ENCODE measurements at regions not wholly inside any gene's neighbourhood (a gene's known extent, or its start where the extent isn't known, plus 50 kb on each side); places are given as distances from the start of the nearest gene placed in this dataset.
A peak's percentile ranks its signal among the peaks of the same experiment; 100 is the strongest.

GRCh38 chr10:113384181-113384580 lies 168.7 kb upstream of the HABP2 start:
- peaks cover 37 to 56% (median 42%) of the 10 kb centered on the region in 4 experiments for H3K4me1 ChIP-seq (ENCODE audit: control extremely low read depth in 1 of 4, control insufficient read depth in 4 of 4, insufficient read depth in 4 of 4, low read length in 3 of 4)
- no peaks in the 10 kb centered on the region for H3K9me3 ChIP-seq (ENCODE audit: control extremely low read depth in 1 of 5, control insufficient read depth in 4 of 5, insufficient read depth in 2 of 5, low read depth in 1 of 5, low read length in 4 of 5)
- WGBS (ENCODE audit: insufficient coverage): 100% methylated on average over 1 of the region's 4 CpGs
- H3K36me3 ChIP-seq (ENCODE audit: control insufficient read depth in 4 of 4, insufficient read depth in 4 of 4, low read length in 3 of 4): no peaks in the 10 kb centered on the region
- H3K27me3 ChIP-seq (replicated peaks in 2 of 5; ENCODE audit: control insufficient read depth in 4 of 5, insufficient read depth in 5 of 5, low read length in 4 of 5): no peaks in the 10 kb centered on the region
- POLR2A ChIA-PET: interaction anchor here (1.3 kb wide), 1 partner anchor 168 kb away, joined by 12 read pairs; no protein-coding TSS in a partner anchor
- CTCF ChIA-PET: interaction anchor here (0.7 to 4.7 kb wide), 18 partner anchors 10 to 948 kb away, joined by 3 to 88 read pairs (median 4); no protein-coding TSS in a partner anchor
- DNase-seq: peak in 1 of 3 donors; percentile 28
- peak overlapping the region in 1 of 7 experiments; percentile 8 for H3K4me3 ChIP-seq (ENCODE audit: control insufficient read depth in 1 of 7, extremely low read depth in 1 of 7, insufficient read depth in 4 of 7, low read depth in 2 of 7, low read length in 6 of 7)
- no peak overlapping the region for H3K27ac ChIP-seq (ENCODE audit: insufficient read depth in 1 of 2, low read depth in 1 of 2, low read length in 2 of 2, poor library complexity in 1 of 2, severe bottlenecking in 2 of 2)

DNA sequence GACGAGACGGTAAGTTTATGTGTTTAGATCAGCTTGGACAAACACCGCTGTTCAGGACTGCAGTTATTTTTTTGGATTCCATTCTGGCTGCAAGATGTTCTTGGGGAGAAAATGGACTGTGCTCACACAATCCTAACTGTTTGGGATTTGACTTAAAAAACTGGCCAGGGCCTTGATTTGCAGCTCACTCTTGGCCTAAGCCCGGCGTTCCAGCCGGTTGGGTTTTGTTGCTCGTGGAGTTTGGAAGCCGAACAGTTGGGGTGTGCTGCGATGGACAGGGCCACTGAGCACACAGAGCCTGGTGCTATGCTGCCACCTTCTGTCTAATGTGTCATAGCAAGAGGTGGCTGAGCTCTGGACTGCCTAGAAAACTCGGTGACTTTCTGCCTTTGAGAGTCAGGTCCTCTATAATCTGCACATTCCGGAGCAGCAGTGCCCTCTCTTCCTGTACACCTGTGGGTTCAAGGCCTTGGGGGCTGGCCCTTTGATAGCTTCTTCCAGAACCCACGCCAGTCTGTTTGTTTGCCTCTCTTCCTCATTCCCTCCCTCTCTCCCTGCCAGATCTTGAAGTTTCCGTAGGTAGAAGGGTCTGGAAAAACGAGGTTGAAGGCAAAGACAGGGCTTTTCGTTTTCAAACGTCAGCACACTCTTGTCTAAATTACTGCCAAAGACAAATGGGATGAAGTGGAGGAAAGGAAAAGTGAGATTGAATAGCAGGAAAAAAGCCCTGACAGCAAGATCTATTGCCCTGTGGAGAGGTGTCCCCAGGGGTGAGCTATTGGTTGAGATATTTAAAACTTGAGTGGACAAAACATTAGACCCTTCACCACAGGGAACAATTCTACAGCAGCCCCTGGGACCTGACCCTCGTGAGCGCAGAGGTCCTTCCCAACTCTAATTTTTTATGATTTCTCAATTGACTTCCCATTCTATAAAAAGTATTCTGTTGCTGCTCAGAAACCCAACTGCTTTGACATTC lies 167.5 kb upstream of the HABP2 start:
- POLR2A ChIA-PET: interaction anchor here (1.3 kb wide), 1 partner anchor 169 kb away, joined by 12 read pairs; no protein-coding TSS in a partner anchor

GRCh38 chr10:113386005-113386404 lies 166.8 kb upstream of the HABP2 start:
- Histone ChIP-seq H3K4me3 (ENCODE audit: control insufficient read depth in 1 of 7, extremely low read depth in 1 of 7, insufficient read depth in 4 of 7, low read depth in 2 of 7, low read length in 6 of 7) (no peak overlapping the region), H3K27ac (ENCODE audit: insufficient read depth in 1 of 2, low read depth in 1 of 2, low read length in 2 of 2, poor library complexity in 1 of 2, severe bottlenecking in 2 of 2) (no peak overlapping the region), H3K9me3 (ENCODE audit: control extremely low read depth in 1 of 5, control insufficient read depth in 4 of 5, insufficient read depth in 2 of 5, low read depth in 1 of 5, low read length in 4 of 5) (no peaks in the 10 kb centered on the region), H3K36me3 (ENCODE audit: control insufficient read depth in 4 of 4, insufficient read depth in 4 of 4, low read length in 3 of 4) (no peaks in the 10 kb centered on the region), H3K4me1 (ENCODE audit: control extremely low read depth in 1 of 4, control insufficient read depth in 4 of 4, insufficient read depth in 4 of 4, low read length in 3 of 4) (peaks cover 28 to 44% (median 35%) of the 10 kb centered on the region in 4 experiments), H3K27me3 (replicated peaks in 2 of 5; ENCODE audit: control insufficient read depth in 4 of 5, insufficient read depth in 5 of 5, low read length in 4 of 5) (no peaks in the 10 kb centered on the region)
- 100% methylated on average over 1 of the region's 3 CpGs for WGBS (ENCODE audit: insufficient coverage)
- CTCF ChIA-PET: interaction anchor here (0.7 to 4.7 kb wide), 19 partner anchors 8 to 950 kb away, joined by 3 to 88 read pairs (median 5); no protein-coding TSS in a partner anchor
- POLR2A ChIA-PET: no interaction called here
- DNase-seq: peak in 1 of 3 donors; percentile 19

More for the DNA sequence above, 167.5 kb upstream of the HABP2 start:
- peak overlapping the region in 1 of 7 experiments; percentile 19 for H3K4me3 ChIP-seq (ENCODE audit: control insufficient read depth in 1 of 7, extremely low read depth in 1 of 7, insufficient read depth in 4 of 7, low read depth in 2 of 7, low read length in 6 of 7)
- peaks cover 34 to 51% (median 39%) of the 10 kb centered on the region in 4 experiments for H3K4me1 ChIP-seq (ENCODE audit: control extremely low read depth in 1 of 4, control insufficient read depth in 4 of 4, insufficient read depth in 4 of 4, low read length in 3 of 4)
- no peak overlapping the region for H3K27ac ChIP-seq (ENCODE audit: insufficient read depth in 1 of 2, low read depth in 1 of 2, low read length in 2 of 2, poor library complexity in 1 of 2, severe bottlenecking in 2 of 2)
- H3K9me3 ChIP-seq (ENCODE audit: control extremely low read depth in 1 of 5, control insufficient read depth in 4 of 5, insufficient read depth in 2 of 5, low read depth in 1 of 5, low read length in 4 of 5): no peaks in the 10 kb centered on the region
- 21% methylated on average over 11 of the region's 18 CpGs for WGBS (ENCODE audit: insufficient coverage)
- CTCF ChIA-PET: interaction anchor here (0.6 to 4.7 kb wide), 46 partner anchors 8 to 949 kb away, joined by 3 to 88 read pairs (median 4); no protein-coding TSS in a partner anchor
- no peaks in the 10 kb centered on the region for H3K36me3 ChIP-seq (ENCODE audit: control insufficient read depth in 4 of 4, insufficient read depth in 4 of 4, low read length in 3 of 4)
- no peaks in the 10 kb centered on the region for H3K27me3 ChIP-seq (replicated peaks in 2 of 5; ENCODE audit: control insufficient read depth in 4 of 5, insufficient read depth in 5 of 5, low read length in 4 of 5)
- DNase-seq: peak; percentile 83 to 90 (median 88)

DNA sequence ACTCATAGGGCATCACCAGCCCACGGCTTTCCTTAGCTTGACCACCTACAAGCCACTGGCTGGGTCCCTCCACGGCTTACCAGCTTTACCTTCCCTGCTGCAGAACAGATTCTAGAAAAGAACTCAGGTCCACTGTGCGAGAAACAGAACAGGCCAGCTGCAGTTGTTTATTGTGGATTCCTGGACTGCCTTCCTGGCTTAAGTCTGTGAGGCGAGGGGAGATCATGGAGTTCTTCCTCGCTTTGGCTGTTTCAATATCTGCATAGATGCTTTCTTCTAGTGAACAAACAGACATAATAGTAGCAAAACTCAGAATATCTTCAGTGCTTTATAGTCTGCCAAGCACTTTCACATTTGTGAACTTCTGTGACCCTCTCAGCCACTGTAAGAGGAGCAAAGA lies 162.9 kb upstream of the HABP2 start:
- ChIA-PET POLR2A (no interaction called here), CTCF (no interaction called here)
- no peak for DNase-seq
- H3K27me3 ChIP-seq (replicated peaks in 2 of 5; ENCODE audit: control insufficient read depth in 4 of 5, insufficient read depth in 5 of 5, low read length in 4 of 5): no peaks in the 10 kb centered on the region
- no peaks in the 10 kb centered on the region for H3K9me3 ChIP-seq (ENCODE audit: control extremely low read depth in 1 of 5, control insufficient read depth in 4 of 5, insufficient read depth in 2 of 5, low read depth in 1 of 5, low read length in 4 of 5)
- H3K4me1 ChIP-seq (ENCODE audit: control extremely low read depth in 1 of 4, control insufficient read depth in 4 of 4, insufficient read depth in 4 of 4, low read length in 3 of 4): peaks cover 0 to 8% (median 6%) of the 10 kb centered on the region in 4 experiments
- no peak overlapping the region for H3K4me3 ChIP-seq (ENCODE audit: control insufficient read depth in 1 of 7, extremely low read depth in 1 of 7, insufficient read depth in 4 of 7, low read depth in 2 of 7, low read length in 6 of 7)
- no peak overlapping the region for H3K27ac ChIP-seq (ENCODE audit: insufficient read depth in 1 of 2, low read depth in 1 of 2, low read length in 2 of 2, poor library complexity in 1 of 2, severe bottlenecking in 2 of 2)
- 98% methylated on average over 5 of the region's 5 CpGs for WGBS (ENCODE audit: insufficient coverage)
- H3K36me3 ChIP-seq (ENCODE audit: control insufficient read depth in 4 of 4, insufficient read depth in 4 of 4, low read length in 3 of 4): no peaks in the 10 kb centered on the region

- DNase-seq: no peak
- H3K4me3 ChIP-seq (ENCODE audit: control insufficient read depth in 1 of 7, extremely low read depth in 1 of 7, insufficient read depth in 4 of 7, low read depth in 2 of 7, low read length in 6 of 7): no peak overlapping the region
- no peaks in the 10 kb centered on the region for H3K36me3 ChIP-seq (ENCODE audit: control insufficient read depth in 4 of 4, insufficient read depth in 4 of 4, low read length in 3 of 4)
- CTCF ChIA-PET: no interaction called here
- 94% methylated on average over 3 of the region's 4 CpGs for WGBS (ENCODE audit: insufficient coverage)
- no peak overlapping the region for H3K27ac ChIP-seq (ENCODE audit: insufficient read depth in 1 of 2, low read depth in 1 of 2, low read length in 2 of 2, poor library complexity in 1 of 2, severe bottlenecking in 2 of 2)
- POLR2A ChIA-PET: no interaction called here
- H3K27me3 ChIP-seq (replicated peaks in 2 of 5; ENCODE audit: control insufficient read depth in 4 of 5, insufficient read depth in 5 of 5, low read length in 4 of 5): no peaks in the 10 kb centered on the region
- H3K9me3 ChIP-seq (ENCODE audit: control extremely low read depth in 1 of 5, control insufficient read depth in 4 of 5, insufficient read depth in 2 of 5, low read depth in 1 of 5, low read length in 4 of 5): no peaks in the 10 kb centered on the region
- no peaks in the 10 kb centered on the region for H3K4me1 ChIP-seq (ENCODE audit: control extremely low read depth in 1 of 4, control insufficient read depth in 4 of 4, insufficient read depth in 4 of 4, low read length in 3 of 4)
These were observed 162.0 kb upstream of the HABP2 start for GRCh38 chr10:113390896-113391295.

- Histone ChIP-seq H3K27me3 (replicated peaks in 2 of 5; ENCODE audit: control insufficient read depth in 4 of 5, insufficient read depth in 5 of 5, low read length in 4 of 5) (no peaks in the 10 kb centered on the region), H3K4me1 (ENCODE audit: control extremely low read depth in 1 of 4, control insufficient read depth in 4 of 4, insufficient read depth in 4 of 4, low read length in 3 of 4) (peaks cover 0 to 4% (median under 1%) of the 10 kb centered on the region in 4 experiments), H3K27ac (ENCODE audit: insufficient read depth in 1 of 2, low read depth in 1 of 2, low read length in 2 of 2, poor library complexity in 1 of 2, severe bottlenecking in 2 of 2) (no peak overlapping the region), H3K9me3 (ENCODE audit: control extremely low read depth in 1 of 5, control insufficient read depth in 4 of 5, insufficient read depth in 2 of 5, low read depth in 1 of 5, low read length in 4 of 5) (peaks cover 0 to 5% (median 0%) of the 10 kb centered on the region in 5 experiments), H3K36me3 (ENCODE audit: control insufficient read depth in 4 of 4, insufficient read depth in 4 of 4, low read length in 3 of 4) (no peaks in the 10 kb centered on the region), H3K4me3 (ENCODE audit: control insufficient read depth in 1 of 7, extremely low read depth in 1 of 7, insufficient read depth in 4 of 7, low read depth in 2 of 7, low read length in 6 of 7) (no peak overlapping the region)
- POLR2A ChIA-PET: no interaction called here
- 93% methylated on average over 4 of the region's 9 CpGs for WGBS (ENCODE audit: insufficient coverage)
- DNase-seq: no peak
- CTCF ChIA-PET: interaction anchor here (0.9 to 1.3 kb wide), 2 partner anchors 12 to 180 kb away, joined by 4 to 5 read pairs; no protein-coding TSS in a partner anchor
These were observed 155.8 kb upstream of the HABP2 start for GRCh38 chr10:113397047-113397446.

DNA sequence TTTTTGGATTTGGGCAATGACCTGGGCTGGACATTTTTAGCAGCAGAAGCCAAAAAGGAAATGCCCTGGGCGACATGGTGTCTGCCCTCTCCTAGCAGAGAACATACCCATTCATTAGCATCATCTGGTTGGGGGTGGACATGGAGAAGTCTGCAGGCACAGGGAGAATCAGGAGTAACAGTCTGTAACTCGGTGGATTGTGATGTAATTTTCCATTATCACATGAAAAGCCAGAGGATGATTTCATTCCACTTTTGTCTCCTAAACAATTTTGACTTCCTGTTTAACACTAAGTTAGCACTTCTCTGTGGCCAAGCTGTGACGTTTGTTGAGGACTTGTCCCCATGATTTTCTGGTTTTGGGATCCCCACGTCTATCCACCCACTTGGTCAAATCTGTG lies 153.8 kb upstream of the HABP2 start:
- Histone ChIP-seq H3K27ac (ENCODE audit: insufficient read depth in 1 of 2, low read depth in 1 of 2, low read length in 2 of 2, poor library complexity in 1 of 2, severe bottlenecking in 2 of 2) (no peak overlapping the region), H3K36me3 (ENCODE audit: control insufficient read depth in 4 of 4, insufficient read depth in 4 of 4, low read length in 3 of 4) (no peaks in the 10 kb centered on the region), H3K9me3 (ENCODE audit: control extremely low read depth in 1 of 5, control insufficient read depth in 4 of 5, insufficient read depth in 2 of 5, low read depth in 1 of 5, low read length in 4 of 5) (peaks cover 0 to 5% (median 0%) of the 10 kb centered on the region in 5 experiments), H3K27me3 (replicated peaks in 2 of 5; ENCODE audit: control insufficient read depth in 4 of 5, insufficient read depth in 5 of 5, low read length in 4 of 5) (no peaks in the 10 kb centered on the region), H3K4me1 (ENCODE audit: control extremely low read depth in 1 of 4, control insufficient read depth in 4 of 4, insufficient read depth in 4 of 4, low read length in 3 of 4) (peaks cover 0 to 4% (median under 1%) of the 10 kb centered on the region in 4 experiments), H3K4me3 (ENCODE audit: control insufficient read depth in 1 of 7, extremely low read depth in 1 of 7, insufficient read depth in 4 of 7, low read depth in 2 of 7, low read length in 6 of 7) (no peak overlapping the region)
- DNase-seq: no peak
- POLR2A ChIA-PET: no interaction called here
- CTCF ChIA-PET: no interaction called here
- 90% methylated on average over 2 of the region's 4 CpGs for WGBS (ENCODE audit: insufficient coverage)
